WI38 (cell line): ENCODE measurements at regions not wholly inside any gene's neighbourhood (a gene's known extent, or its start where the extent isn't known, plus 50 kb on each side); places are given as distances from the start of the nearest gene placed in this dataset.

Experiments
- H3K4me3 ChIP-seq: 2 replicates; pipeline ENCODE4 v1.5.1; 2011; ENCODE audit warnings: low read depth, mild to moderate bottlenecking, control low read depth, low read length
- CTCF ChIP-seq: IDR thresholded peaks from 2 replicates; pipeline ENCODE4 v1.5.1; 2012; ENCODE audit warnings: low read depth, mild to moderate bottlenecking, control low read depth, low read length

GRCh38 chr14:97283841-97284240 lies 486.7 kb downstream of the VRK1 start:
- H3K4me3 ChIP-seq: no peak overlapping the region
- no peak for TF ChIP-seq CTCF

- no peak for TF ChIP-seq CTCF
- H3K4me3 ChIP-seq: no peak overlapping the region
These were observed 490.8 kb downstream of the VRK1 start for GRCh38 chr14:97287956-97288355.

- no peak for TF ChIP-seq CTCF
- H3K4me3 ChIP-seq: no peak overlapping the region
These were observed 492.9 kb downstream of the VRK1 start for GRCh38 chr14:97290065-97290464.

- no peak for TF ChIP-seq CTCF
- H3K4me3 ChIP-seq: no peak overlapping the region
These were observed 493.8 kb downstream of the VRK1 start for GRCh38 chr14:97290977-97291376.

GRCh38 chr14:97293659-97294058 lies 496.5 kb downstream of the VRK1 start:
- TF ChIP-seq CTCF: no peak

GRCh38 chr14:97295108-97295710 lies 498.0 kb downstream of the VRK1 start:
- H3K4me3 ChIP-seq: no peak overlapping the region
- no peak for TF ChIP-seq CTCF

More at GRCh38 chr14:97293659-97294058, 496.5 kb downstream of the VRK1 start:
- H3K4me3 ChIP-seq: no peak overlapping the region

GRCh38 chr14:97296176-97296575 lies 499.0 kb downstream of the VRK1 start:
- no peak for TF ChIP-seq CTCF
- H3K4me3 ChIP-seq: no peak overlapping the region
